ENCODE measurements at regions not wholly inside any gene's neighbourhood (a gene's known extent, or its start where the extent isn't known, plus 50 kb on each side); places are given as distances from the start of the nearest gene placed in this dataset.
"Not testable (repeated sequence)": the region's sequence is repeated elsewhere in the genome, so short reads cannot be mapped to it uniquely, and the experiment has no call there.

DNA sequence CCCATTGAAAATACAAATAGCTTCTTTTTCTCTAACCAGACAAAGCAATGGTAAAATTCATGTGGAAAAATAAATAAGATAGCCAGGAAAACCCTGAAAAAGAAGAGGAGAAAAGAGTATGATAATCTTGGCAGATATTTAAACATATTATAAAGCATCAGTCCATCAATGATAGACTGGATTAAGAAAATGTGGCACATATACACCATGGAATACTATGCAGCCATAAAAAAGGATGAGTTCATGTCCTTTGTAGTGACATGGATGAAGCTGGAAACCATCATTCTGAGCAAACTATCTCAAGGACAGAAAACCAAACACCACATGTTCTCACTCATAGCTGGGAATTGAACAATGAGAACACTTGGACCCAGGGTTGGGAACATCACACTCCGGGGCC lies 50.9 kb upstream of the CCND1 start:
- not testable (repeated sequence) for TF ChIP-seq RCOR1 (IDR thresholded peaks at IDR 0.05; ENCODE audit: low read depth, low read length); CEBPB (IDR thresholded peaks at IDR 0.05); HEYL (CRISPR knock-in tag; IDR thresholded peaks at IDR 0.05); CHD2 (IDR thresholded peaks at IDR 0.05; ENCODE audit: low read length, partially characterized antibody); POLR2AphosphoS2 (conservative IDR thresholded peaks at IDR 0.05; ENCODE audit: low read length); SMC3 (IDR thresholded peaks at IDR 0.05); SREBF2 (IDR thresholded peaks at IDR 0.05); EP300 (IDR thresholded peaks at IDR 0.05); BHLHE40 (IDR thresholded peaks at IDR 0.05; ENCODE audit: low read depth, low read length); ESRRA (IDR thresholded peaks at IDR 0.05; ENCODE audit: borderline replicate concordance, low read length)
- TF ChIP-seq, protein P1, sequence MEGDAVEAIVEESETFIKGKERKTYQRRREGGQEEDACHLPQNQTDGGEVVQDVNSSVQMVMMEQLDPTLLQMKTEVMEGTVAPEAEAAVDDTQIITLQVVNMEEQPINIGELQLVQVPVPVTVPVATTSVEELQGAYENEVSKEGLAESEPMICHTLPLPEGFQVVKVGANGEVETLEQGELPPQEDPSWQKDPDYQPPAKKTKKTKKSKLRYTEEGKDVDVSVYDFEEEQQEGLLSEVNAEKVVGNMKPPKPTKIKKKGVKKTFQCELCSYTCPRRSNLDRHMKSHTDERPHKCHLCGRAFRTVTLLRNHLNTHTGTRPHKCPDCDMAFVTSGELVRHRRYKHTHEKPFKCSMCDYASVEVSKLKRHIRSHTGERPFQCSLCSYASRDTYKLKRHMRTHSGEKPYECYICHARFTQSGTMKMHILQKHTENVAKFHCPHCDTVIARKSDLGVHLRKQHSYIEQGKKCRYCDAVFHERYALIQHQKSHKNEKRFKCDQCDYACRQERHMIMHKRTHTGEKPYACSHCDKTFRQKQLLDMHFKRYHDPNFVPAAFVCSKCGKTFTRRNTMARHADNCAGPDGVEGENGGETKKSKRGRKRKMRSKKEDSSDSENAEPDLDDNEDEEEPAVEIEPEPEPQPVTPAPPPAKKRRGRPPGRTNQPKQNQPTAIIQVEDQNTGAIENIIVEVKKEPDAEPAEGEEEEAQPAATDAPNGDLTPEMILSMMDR (IDR thresholded peaks at IDR 0.05): not testable (repeated sequence)
- TF ChIP-seq, protein P2, sequence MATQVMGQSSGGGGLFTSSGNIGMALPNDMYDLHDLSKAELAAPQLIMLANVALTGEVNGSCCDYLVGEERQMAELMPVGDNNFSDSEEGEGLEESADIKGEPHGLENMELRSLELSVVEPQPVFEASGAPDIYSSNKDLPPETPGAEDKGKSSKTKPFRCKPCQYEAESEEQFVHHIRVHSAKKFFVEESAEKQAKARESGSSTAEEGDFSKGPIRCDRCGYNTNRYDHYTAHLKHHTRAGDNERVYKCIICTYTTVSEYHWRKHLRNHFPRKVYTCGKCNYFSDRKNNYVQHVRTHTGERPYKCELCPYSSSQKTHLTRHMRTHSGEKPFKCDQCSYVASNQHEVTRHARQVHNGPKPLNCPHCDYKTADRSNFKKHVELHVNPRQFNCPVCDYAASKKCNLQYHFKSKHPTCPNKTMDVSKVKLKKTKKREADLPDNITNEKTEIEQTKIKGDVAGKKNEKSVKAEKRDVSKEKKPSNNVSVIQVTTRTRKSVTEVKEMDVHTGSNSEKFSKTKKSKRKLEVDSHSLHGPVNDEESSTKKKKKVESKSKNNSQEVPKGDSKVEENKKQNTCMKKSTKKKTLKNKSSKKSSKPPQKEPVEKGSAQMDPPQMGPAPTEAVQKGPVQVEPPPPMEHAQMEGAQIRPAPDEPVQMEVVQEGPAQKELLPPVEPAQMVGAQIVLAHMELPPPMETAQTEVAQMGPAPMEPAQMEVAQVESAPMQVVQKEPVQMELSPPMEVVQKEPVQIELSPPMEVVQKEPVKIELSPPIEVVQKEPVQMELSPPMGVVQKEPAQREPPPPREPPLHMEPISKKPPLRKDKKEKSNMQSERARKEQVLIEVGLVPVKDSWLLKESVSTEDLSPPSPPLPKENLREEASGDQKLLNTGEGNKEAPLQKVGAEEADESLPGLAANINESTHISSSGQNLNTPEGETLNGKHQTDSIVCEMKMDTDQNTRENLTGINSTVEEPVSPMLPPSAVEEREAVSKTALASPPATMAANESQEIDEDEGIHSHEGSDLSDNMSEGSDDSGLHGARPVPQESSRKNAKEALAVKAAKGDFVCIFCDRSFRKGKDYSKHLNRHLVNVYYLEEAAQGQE (IDR thresholded peaks at IDR 0.05): not testable (repeated sequence)
